ENCODE measurements at regions not wholly inside any gene's neighbourhood (a gene's known extent, or its start where the extent isn't known, plus 50 kb on each side); places are given as distances from the start of the nearest gene placed in this dataset.
"Not testable (repeated sequence)": the region's sequence is repeated elsewhere in the genome, so short reads cannot be mapped to it uniquely, and the experiment has no call there.

DNA sequence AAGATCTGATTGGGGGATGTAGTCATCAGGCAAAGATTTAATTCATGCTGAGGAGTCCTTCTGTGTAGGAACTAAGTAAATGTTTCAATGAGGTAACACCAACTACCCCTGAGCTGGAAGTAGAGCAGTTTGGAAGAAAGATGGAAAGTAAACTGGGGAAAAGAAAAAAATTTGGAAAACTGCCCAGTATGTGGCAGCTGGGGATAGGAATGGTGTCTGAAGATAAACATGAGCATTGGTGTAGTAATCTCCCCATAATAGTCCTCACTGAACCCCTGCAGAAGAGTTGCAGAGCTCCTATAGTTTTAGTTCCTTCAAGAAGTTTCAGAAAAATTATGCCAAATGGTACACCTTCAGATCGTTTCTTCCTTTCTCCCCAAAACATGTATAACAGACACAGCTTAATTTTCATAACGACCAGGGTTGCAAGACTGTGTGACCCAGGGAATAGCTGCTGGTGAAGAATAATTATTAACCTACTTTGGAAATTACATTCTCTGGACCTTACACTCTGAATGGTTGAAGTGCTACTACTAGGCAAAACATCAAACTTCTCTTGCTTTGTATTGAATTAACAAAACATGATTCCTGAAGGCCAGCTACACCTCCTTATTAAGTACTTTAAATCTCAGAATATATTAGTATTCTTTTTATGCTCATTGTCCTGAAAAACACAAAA lies 446.4 kb upstream of the NRG3 start:
- no peak for DNase-seq
- POLR2A ChIA-PET (ENCODE audit: partially characterized antibody), result no interaction called here
- Mint-ChIP-seq H3K27ac (no peak overlapping the region), H3K4me1 (no peaks in the 10 kb centered on the region), H3K27me3 (no peaks in the 10 kb centered on the region), H3K9me3 (peaks cover 0 to 19% (median 7%) of the 10 kb centered on the region in 8 donors), H3K36me3 (no peaks in the 10 kb centered on the region), H3K4me3 (no peak overlapping the region)
- H3K9me3 ChIP-seq (ENCODE audit: control insufficient read depth in 1 of 2, low read length in 2 of 2), result no peaks in the 10 kb centered on the region
- no peak overlapping the region for H3K27ac ChIP-seq (ENCODE audit: low read depth, low read length)
- no peak overlapping the region for H3K4me3 ChIP-seq (ENCODE audit: low read length in 2 of 2)
- H3K36me3 ChIP-seq (ENCODE audit: insufficient read depth, low read length), result no peaks in the 10 kb centered on the region
- no peaks in the 10 kb centered on the region for H3K27me3 ChIP-seq (ENCODE audit: insufficient read depth, low read length)
- no peaks in the 10 kb centered on the region for H3K4me1 ChIP-seq (ENCODE audit: insufficient read depth, low read length)
- CTCF ChIA-PET (ENCODE audit: partially characterized antibody), result no interaction called here
- intact Hi-C loops (cut with micrococcal nuclease), result no loop called here

DNA sequence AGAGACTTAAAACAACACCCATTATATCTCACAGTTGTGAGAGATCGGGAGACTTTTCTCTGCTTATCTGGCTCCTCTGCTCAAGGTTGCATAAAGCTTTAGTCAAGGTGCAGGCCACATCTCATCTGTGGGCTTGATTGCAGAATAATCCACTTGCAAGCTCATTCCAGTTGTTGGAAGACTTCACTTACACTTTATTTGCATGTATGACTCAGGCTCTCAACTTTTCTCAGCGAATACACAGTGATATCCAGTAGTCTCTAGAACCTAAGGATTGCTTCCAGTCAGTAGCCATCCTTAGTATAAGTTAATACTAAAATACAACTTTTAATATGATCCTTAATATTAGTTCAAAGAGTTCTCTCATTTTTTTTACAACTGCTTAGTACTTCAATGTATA lies 435.5 kb upstream of the NRG3 start:
- no peaks in the 10 kb centered on the region for H3K27me3 Mint-ChIP-seq
- no peak for DNase-seq
- no peak overlapping the region for H3K27ac Mint-ChIP-seq

DNA sequence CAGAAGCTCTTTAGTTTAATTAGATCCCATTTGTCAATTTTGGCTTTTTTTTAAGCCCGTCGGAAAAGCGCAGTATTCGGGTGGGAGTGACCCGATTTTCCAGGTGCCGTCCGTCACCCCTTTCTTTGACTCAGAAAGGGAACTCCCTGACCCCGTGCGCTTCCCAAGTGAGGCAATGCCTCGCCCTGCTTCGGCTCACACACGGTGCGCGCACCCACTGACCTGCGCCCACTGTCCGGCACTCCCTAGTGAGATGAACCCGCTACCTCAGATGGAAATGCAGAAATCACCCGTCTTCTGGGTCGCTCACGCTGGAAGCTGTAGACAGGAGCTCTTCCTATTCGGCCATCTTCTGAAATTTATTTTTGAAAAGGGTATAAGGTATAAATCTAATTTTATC lies 433.4 kb upstream of the NRG3 start:
- POLR2A ChIA-PET (ENCODE audit: partially characterized antibody); H3K4me1 Mint-ChIP-seq; H3K27ac ChIP-seq (ENCODE audit: low read depth, low read length); H3K36me3 ChIP-seq (ENCODE audit: insufficient read depth, low read length); H3K4me1 ChIP-seq (ENCODE audit: insufficient read depth, low read length); H3K27ac Mint-ChIP-seq; H3K9me3 ChIP-seq (ENCODE audit: control insufficient read depth in 1 of 2, low read length in 2 of 2); H3K4me3 Mint-ChIP-seq; H3K27me3 ChIP-seq (ENCODE audit: insufficient read depth, low read length); H3K27me3 Mint-ChIP-seq; intact Hi-C loops (cut with micrococcal nuclease); H3K4me3 ChIP-seq (ENCODE audit: low read length in 2 of 2); H3K36me3 Mint-ChIP-seq; DNase-seq; CTCF ChIA-PET (ENCODE audit: partially characterized antibody): not testable (repeated sequence)
- H3K9me3 Mint-ChIP-seq, result peaks cover 0 to 12% (median 6%) of the 10 kb centered on the region in 8 donors

More for the DNA sequence above, 435.5 kb upstream of the NRG3 start:
- no peaks in the 10 kb centered on the region for H3K36me3 Mint-ChIP-seq
- H3K9me3 Mint-ChIP-seq, result peaks cover 0 to 13% (median 4%) of the 10 kb centered on the region in 8 donors
- Histone ChIP-seq H3K4me3 (ENCODE audit: low read length in 2 of 2) (no peak overlapping the region), H3K4me1 (ENCODE audit: insufficient read depth, low read length) (no peaks in the 10 kb centered on the region), H3K9me3 (ENCODE audit: control insufficient read depth in 1 of 2, low read length in 2 of 2) (no peaks in the 10 kb centered on the region), H3K27ac (ENCODE audit: low read depth, low read length) (no peak overlapping the region), H3K27me3 (ENCODE audit: insufficient read depth, low read length) (no peaks in the 10 kb centered on the region), H3K36me3 (ENCODE audit: insufficient read depth, low read length) (no peaks in the 10 kb centered on the region)
- CTCF ChIA-PET (ENCODE audit: partially characterized antibody), result no interaction called here
- intact Hi-C loops (cut with micrococcal nuclease), result no loop called here
- no peak overlapping the region for H3K4me3 Mint-ChIP-seq
- H3K4me1 Mint-ChIP-seq, result no peaks in the 10 kb centered on the region
- POLR2A ChIA-PET (ENCODE audit: partially characterized antibody), result no interaction called here

DNA sequence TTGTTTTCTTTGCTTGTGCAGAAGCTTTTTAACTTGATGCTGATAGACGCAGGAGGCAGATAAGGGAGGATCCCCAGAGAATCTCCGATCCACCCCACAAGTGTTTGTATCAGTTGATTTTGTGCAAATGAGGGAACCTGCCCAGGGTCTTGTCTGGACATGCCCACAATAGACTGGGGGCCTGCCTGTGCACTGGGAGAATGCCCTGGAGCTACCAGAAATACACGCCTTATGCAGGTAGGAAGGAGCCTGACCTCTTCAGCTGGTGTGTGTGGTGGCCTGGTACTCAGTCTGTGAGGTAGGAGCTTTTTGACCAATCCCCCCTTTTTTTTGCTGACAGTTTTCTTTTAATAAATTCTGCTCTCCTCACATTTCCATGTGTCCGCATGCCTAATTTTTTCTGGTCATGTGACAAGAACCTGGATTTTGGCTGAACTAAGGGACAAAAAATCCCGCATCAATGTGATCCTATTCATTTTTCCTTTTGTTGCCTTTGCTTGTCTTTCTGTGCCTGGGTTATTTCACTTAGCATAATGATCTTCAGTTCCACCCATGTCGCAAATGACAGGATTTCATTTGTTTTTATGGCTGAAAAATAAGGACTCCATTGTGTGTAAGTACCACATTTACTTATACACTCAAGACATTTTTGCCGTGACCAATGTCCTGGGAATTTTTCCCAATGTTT lies 430.6 kb upstream of the NRG3 start:
- Mint-ChIP-seq H3K4me3 (no peak overlapping the region), H3K9me3 (peaks cover 0 to 12% (median 6%) of the 10 kb centered on the region in 8 donors), H3K4me1 (no peaks in the 10 kb centered on the region), H3K36me3 (no peaks in the 10 kb centered on the region), H3K27ac (no peak overlapping the region), H3K27me3 (no peaks in the 10 kb centered on the region)
- DNase-seq, result no peak
- no peaks in the 10 kb centered on the region for H3K36me3 ChIP-seq (ENCODE audit: insufficient read depth, low read length)
- H3K27ac ChIP-seq (ENCODE audit: low read depth, low read length), result no peak overlapping the region
- intact Hi-C loops (cut with micrococcal nuclease), result no loop called here
- no peaks in the 10 kb centered on the region for H3K9me3 ChIP-seq (ENCODE audit: control insufficient read depth in 1 of 2, low read length in 2 of 2)
- ChIA-PET POLR2A (ENCODE audit: partially characterized antibody) (no interaction called here), CTCF (ENCODE audit: partially characterized antibody) (no interaction called here)
- no peaks in the 10 kb centered on the region for H3K27me3 ChIP-seq (ENCODE audit: insufficient read depth, low read length)
- no peak overlapping the region for H3K4me3 ChIP-seq (ENCODE audit: low read length in 2 of 2)
- H3K4me1 ChIP-seq (ENCODE audit: insufficient read depth, low read length), result no peaks in the 10 kb centered on the region

DNA sequence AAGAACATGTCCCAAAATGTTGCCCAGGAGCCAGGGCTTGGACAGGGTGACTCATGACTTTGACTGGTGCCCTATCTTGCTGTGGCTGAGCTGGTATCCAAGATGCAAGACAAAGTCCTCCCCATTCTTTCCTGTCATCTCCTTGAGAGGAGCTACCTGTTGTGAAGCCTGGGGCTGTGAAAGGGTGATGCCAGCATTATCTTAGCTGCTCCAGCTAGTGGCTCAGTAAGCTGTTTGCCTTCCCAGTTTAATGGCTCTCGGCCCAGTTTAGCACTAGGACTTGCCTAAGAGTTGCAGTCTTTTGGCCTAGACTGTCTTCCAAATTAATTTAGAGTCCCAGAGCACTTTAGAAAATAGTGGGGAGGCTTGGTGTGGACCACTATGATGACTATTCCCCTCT lies 424.3 kb upstream of the NRG3 start:
- no peaks in the 10 kb centered on the region for H3K4me1 Mint-ChIP-seq
- H3K9me3 ChIP-seq (ENCODE audit: control insufficient read depth in 1 of 2, low read length in 2 of 2), result no peaks in the 10 kb centered on the region
- H3K27me3 ChIP-seq (ENCODE audit: insufficient read depth, low read length), result no peaks in the 10 kb centered on the region
- no peak overlapping the region for H3K4me3 Mint-ChIP-seq
- DNase-seq, result no peak
- H3K36me3 Mint-ChIP-seq, result no peaks in the 10 kb centered on the region
- H3K27ac Mint-ChIP-seq, result no peak overlapping the region
- H3K9me3 Mint-ChIP-seq, result peaks cover 0 to 3% (median 0%) of the 10 kb centered on the region in 8 donors
- no peaks in the 10 kb centered on the region for H3K27me3 Mint-ChIP-seq
- H3K36me3 ChIP-seq (ENCODE audit: insufficient read depth, low read length), result no peaks in the 10 kb centered on the region
- H3K4me3 ChIP-seq (ENCODE audit: low read length in 2 of 2), result no peak overlapping the region
- ChIA-PET CTCF (ENCODE audit: partially characterized antibody) (no interaction called here), POLR2A (ENCODE audit: partially characterized antibody) (no interaction called here)
- H3K4me1 ChIP-seq (ENCODE audit: insufficient read depth, low read length), result no peaks in the 10 kb centered on the region
- H3K27ac ChIP-seq (ENCODE audit: low read depth, low read length), result no peak overlapping the region
- intact Hi-C loops (cut with micrococcal nuclease), result no loop called here

DNA sequence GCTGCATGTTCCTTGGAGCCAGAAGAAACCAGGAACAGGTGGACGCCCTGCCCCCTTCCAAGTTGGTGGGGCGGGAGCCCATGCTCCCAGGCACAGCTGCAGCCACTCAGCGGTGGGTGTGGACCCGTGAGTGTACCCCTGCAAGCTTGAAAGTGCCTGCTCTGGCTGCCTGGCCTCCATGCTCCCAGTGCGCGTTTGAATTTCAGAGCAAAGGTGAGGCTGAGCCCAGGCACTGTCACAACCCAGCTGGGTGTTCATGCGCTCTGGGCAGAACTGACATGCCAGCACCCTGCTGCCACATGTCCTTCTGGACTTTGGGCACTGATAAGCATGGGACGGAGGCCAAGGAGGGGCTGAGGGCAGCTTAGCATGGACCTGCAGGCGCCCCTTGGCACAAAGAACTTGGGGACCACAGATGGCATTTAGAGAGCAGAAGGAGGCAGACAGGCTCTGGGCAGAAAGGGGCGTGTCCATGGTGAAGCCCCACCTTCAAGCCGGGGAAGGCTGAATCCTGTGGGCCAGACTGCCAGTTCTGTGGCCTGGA lies 402.0 kb upstream of the NRG3 start:
- intact Hi-C loops (cut with micrococcal nuclease), result no loop called here
- H3K27ac Mint-ChIP-seq, result no peak overlapping the region
- Histone ChIP-seq H3K27me3 (ENCODE audit: insufficient read depth, low read length) (no peaks in the 10 kb centered on the region), H3K9me3 (ENCODE audit: control insufficient read depth in 1 of 2, low read length in 2 of 2) (no peaks in the 10 kb centered on the region), H3K4me3 (ENCODE audit: low read length in 2 of 2) (no peak overlapping the region), H3K36me3 (ENCODE audit: insufficient read depth, low read length) (no peaks in the 10 kb centered on the region), H3K4me1 (ENCODE audit: insufficient read depth, low read length) (no peaks in the 10 kb centered on the region), H3K27ac (ENCODE audit: low read depth, low read length) (no peak overlapping the region)
- H3K36me3 Mint-ChIP-seq, result no peaks in the 10 kb centered on the region
- no peak overlapping the region for H3K4me3 Mint-ChIP-seq
- peaks cover 0 to 8% (median 4%) of the 10 kb centered on the region in 8 donors for H3K9me3 Mint-ChIP-seq
- DNase-seq, result no peak
- CTCF ChIA-PET (ENCODE audit: partially characterized antibody), result no interaction called here
- no peaks in the 10 kb centered on the region for H3K4me1 Mint-ChIP-seq
- POLR2A ChIA-PET (ENCODE audit: partially characterized antibody), result no interaction called here
- H3K27me3 Mint-ChIP-seq, result no peaks in the 10 kb centered on the region

DNA sequence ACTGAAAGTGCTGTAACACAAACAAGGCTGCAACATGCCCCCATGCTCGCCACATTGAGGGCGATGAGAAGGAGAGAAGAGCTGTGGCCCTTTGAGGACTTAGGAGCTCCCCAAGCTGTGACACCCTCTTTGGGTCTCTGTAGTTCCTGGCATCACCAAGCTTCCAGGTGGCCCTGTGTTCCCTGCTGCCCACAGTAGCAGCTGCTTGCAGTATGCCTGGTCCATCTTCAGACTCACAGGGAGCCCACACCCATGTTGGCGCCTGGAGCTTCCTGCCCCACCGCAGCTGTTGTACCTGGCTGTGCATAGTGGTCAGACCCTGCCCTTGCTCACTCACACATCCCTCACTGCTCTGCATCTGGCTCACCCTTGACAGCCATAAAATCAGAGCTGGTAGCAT lies 401.2 kb upstream of the NRG3 start:
- ChIA-PET CTCF (ENCODE audit: partially characterized antibody) (no interaction called here), POLR2A (ENCODE audit: partially characterized antibody) (no interaction called here)

More for the DNA sequence above, 401.2 kb upstream of the NRG3 start:
- Histone ChIP-seq H3K9me3 (ENCODE audit: control insufficient read depth in 1 of 2, low read length in 2 of 2) (no peaks in the 10 kb centered on the region), H3K27me3 (ENCODE audit: insufficient read depth, low read length) (no peaks in the 10 kb centered on the region), H3K27ac (ENCODE audit: low read depth, low read length) (no peak overlapping the region), H3K36me3 (ENCODE audit: insufficient read depth, low read length) (no peaks in the 10 kb centered on the region), H3K4me1 (ENCODE audit: insufficient read depth, low read length) (no peaks in the 10 kb centered on the region), H3K4me3 (ENCODE audit: low read length in 2 of 2) (no peak overlapping the region)
- DNase-seq, result no peak
- Mint-ChIP-seq H3K9me3 (peaks cover 0 to 9% (median 2%) of the 10 kb centered on the region in 8 donors), H3K36me3 (no peaks in the 10 kb centered on the region), H3K4me1 (no peaks in the 10 kb centered on the region), H3K27ac (no peak overlapping the region), H3K4me3 (no peak overlapping the region), H3K27me3 (no peaks in the 10 kb centered on the region)
- intact Hi-C loops (cut with micrococcal nuclease), result no loop called here
